Endothelial cell (in vitro differentiated cells): ENCODE measurements at regions not wholly inside any gene's neighbourhood (a gene's known extent, or its start where the extent isn't known, plus 50 kb on each side); places are given as distances from the start of the nearest gene placed in this dataset.
"Not testable (repeated sequence)": the region's sequence is repeated elsewhere in the genome, so short reads cannot be mapped to it uniquely, and the experiment has no call there.

Experiments
- DNase-seq: peaks from one replicate; pipeline ENCODE4 v3.0.0; 2021; ENCODE audit warnings: low spot score
- H3K27ac Mint-ChIP-seq: one replicate; pipeline ENCODE4 v1.8.0; 2021; ENCODE audit warnings: mixed read lengths, inconsistent platforms; ENCODE audit not compliant: unreplicated experiment
- H3K27me3 Mint-ChIP-seq: one replicate; pipeline ENCODE4 v1.8.0; 2021; ENCODE audit warnings: mild to moderate bottlenecking, moderate library complexity, mixed read lengths, inconsistent platforms; ENCODE audit not compliant: unreplicated experiment
- H3K36me3 Mint-ChIP-seq: one replicate; pipeline ENCODE4 v1.8.0; 2021; ENCODE audit warnings: mild to moderate bottlenecking, low read depth, mixed read lengths, inconsistent platforms; ENCODE audit not compliant: unreplicated experiment
- H3K4me1 Mint-ChIP-seq: one replicate; pipeline ENCODE4 v1.8.0; 2021; ENCODE audit warnings: mild to moderate bottlenecking, mixed read lengths, inconsistent platforms; ENCODE audit not compliant: unreplicated experiment
- H3K4me3 Mint-ChIP-seq: one replicate; pipeline ENCODE4 v1.8.0; 2021; ENCODE audit warnings: mild to moderate bottlenecking, mixed read lengths, inconsistent platforms; ENCODE audit not compliant: unreplicated experiment
- H3K9me3 Mint-ChIP-seq: one replicate; pipeline ENCODE4 v1.8.0; 2021; ENCODE audit warnings: mixed read lengths, inconsistent platforms; ENCODE audit not compliant: unreplicated experiment
- TF ChIP-seq, protein P1 (sequence below): fragments of 200-600 bp; sonication (generic); IDR thresholded peaks from one replicate; pipeline ENCODE4 v1.5.0; 2021; ENCODE audit warnings: antibody characterized with exemption; ENCODE audit not compliant: unreplicated experiment

- no peak overlapping the region for H3K4me3 Mint-ChIP-seq
Observed at GRCh38 chr3:159378396-159379194, 576.7 kb downstream of the MFSD1 start.

DNA sequence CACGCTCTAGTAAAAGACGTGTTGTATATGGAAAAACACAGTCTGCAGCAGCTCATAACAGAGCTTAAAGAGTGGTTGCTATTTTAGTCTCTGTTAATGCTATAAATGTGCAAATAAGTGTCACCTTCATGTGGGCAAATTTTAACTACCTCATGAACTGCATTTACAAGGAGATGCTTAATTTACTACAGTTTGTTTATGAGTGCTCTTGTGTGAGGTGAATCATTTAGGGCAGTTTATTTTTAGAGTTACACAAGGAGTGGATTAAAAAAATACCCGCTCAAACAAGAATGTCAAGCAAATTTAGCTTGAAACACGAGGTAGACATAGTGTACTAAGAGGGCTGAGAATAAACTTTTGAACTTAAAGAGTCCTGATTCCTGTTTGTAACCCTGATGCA lies 579.0 kb downstream of the MFSD1 start:
- no peak for DNase-seq
- peaks cover 2% of the 10 kb centered on the region for H3K27me3 Mint-ChIP-seq
- H3K9me3 Mint-ChIP-seq = no peaks in the 10 kb centered on the region
- TF ChIP-seq, protein P1, sequence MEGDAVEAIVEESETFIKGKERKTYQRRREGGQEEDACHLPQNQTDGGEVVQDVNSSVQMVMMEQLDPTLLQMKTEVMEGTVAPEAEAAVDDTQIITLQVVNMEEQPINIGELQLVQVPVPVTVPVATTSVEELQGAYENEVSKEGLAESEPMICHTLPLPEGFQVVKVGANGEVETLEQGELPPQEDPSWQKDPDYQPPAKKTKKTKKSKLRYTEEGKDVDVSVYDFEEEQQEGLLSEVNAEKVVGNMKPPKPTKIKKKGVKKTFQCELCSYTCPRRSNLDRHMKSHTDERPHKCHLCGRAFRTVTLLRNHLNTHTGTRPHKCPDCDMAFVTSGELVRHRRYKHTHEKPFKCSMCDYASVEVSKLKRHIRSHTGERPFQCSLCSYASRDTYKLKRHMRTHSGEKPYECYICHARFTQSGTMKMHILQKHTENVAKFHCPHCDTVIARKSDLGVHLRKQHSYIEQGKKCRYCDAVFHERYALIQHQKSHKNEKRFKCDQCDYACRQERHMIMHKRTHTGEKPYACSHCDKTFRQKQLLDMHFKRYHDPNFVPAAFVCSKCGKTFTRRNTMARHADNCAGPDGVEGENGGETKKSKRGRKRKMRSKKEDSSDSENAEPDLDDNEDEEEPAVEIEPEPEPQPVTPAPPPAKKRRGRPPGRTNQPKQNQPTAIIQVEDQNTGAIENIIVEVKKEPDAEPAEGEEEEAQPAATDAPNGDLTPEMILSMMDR = no peak
- H3K4me3 Mint-ChIP-seq = no peak overlapping the region
- H3K36me3 Mint-ChIP-seq = no peaks in the 10 kb centered on the region
- no peak overlapping the region for H3K27ac Mint-ChIP-seq
- H3K4me1 Mint-ChIP-seq = peaks cover 3% of the 10 kb centered on the region

More at GRCh38 chr3:159378396-159379194, 576.7 kb downstream of the MFSD1 start:
- H3K27me3 Mint-ChIP-seq = peaks cover 2% of the 10 kb centered on the region
- H3K36me3 Mint-ChIP-seq = no peaks in the 10 kb centered on the region
- peaks cover 3% of the 10 kb centered on the region for H3K4me1 Mint-ChIP-seq
- H3K27ac Mint-ChIP-seq = no peak overlapping the region
- DNase-seq = no peak
- no peaks in the 10 kb centered on the region for H3K9me3 Mint-ChIP-seq
- TF ChIP-seq, protein P1 = no peak

GRCh38 chr3:159390656-159391212 lies 588.9 kb downstream of the MFSD1 start:
- no peaks in the 10 kb centered on the region for H3K36me3 Mint-ChIP-seq
- TF ChIP-seq, protein P1 = no peak
- H3K9me3 Mint-ChIP-seq = no peaks in the 10 kb centered on the region
- H3K27ac Mint-ChIP-seq = no peak overlapping the region
- H3K27me3 Mint-ChIP-seq = no peaks in the 10 kb centered on the region
- DNase-seq = no peak
- H3K4me3 Mint-ChIP-seq = no peak overlapping the region
- no peaks in the 10 kb centered on the region for H3K4me1 Mint-ChIP-seq

DNA sequence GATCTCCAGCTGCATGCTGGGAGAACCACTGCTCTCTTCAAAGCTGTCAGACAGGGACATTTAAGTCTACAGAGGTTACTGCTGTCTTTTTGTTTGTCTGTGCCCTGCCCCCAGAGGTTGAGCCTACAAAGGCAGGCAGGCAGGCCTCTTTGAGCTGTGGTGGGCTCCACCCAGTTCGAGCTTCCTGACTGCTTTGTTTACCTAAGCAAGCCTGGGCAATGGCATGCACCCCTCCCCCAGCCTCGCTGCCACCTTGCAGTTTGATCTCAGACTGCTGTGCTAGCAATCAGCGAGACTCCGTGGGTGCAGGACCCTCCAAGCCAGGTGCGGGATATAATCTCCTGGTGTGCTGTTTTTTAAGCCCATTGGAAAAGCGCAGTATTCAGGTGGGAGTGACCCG lies 591.0 kb upstream of the IL12A start:
- not testable (repeated sequence) for H3K36me3 Mint-ChIP-seq, H3K4me3 Mint-ChIP-seq, H3K4me1 Mint-ChIP-seq, DNase-seq, H3K27me3 Mint-ChIP-seq, H3K9me3 Mint-ChIP-seq, H3K27ac Mint-ChIP-seq

- Mint-ChIP-seq H3K27ac (no peak overlapping the region), H3K9me3 (peaks cover 4% of the 10 kb centered on the region), H3K4me1 (no peaks in the 10 kb centered on the region), H3K4me3 (no peak overlapping the region), H3K27me3 (no peaks in the 10 kb centered on the region), H3K36me3 (peaks cover 4% of the 10 kb centered on the region)
- DNase-seq = no peak
- TF ChIP-seq, protein P1 = no peak
Observed at GRCh38 chr3:159401069-159401468, 587.6 kb upstream of the IL12A start.

DNA sequence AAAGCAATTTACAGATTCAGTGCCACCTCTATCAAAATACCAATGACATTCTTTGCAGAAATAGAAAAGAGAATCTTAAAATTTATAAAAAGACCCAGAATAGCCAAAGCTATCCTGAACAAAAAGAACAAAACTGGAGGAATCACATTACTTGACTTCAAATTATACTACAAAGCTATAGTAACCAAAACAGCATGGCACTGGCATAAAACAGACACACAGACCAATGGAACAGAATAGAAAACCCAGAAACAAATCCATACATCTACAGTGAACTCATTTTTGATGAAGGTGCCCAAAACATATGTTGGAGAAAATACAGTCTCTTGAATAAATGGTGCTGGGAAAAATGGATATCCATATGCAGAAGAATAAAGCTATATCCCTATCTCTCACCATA lies 578.9 kb upstream of the IL12A start:
- H3K27me3 Mint-ChIP-seq, DNase-seq, H3K4me3 Mint-ChIP-seq, H3K9me3 Mint-ChIP-seq, H3K36me3 Mint-ChIP-seq, H3K27ac Mint-ChIP-seq, H3K4me1 Mint-ChIP-seq: not testable (repeated sequence)
